ENCODE measurements at regions not wholly inside any gene's neighbourhood (a gene's known extent, or its start where the extent isn't known, plus 50 kb on each side); places are given as distances from the start of the nearest gene placed in this dataset.
A peak's percentile ranks its signal among the peaks of the same experiment; 100 is the strongest.

GRCh38 chr5:174612686-174613085 is 111.7 kb upstream of the MSX2 start:
- no peaks in the 10 kb centered on the region for H3K9me3 Mint-ChIP-seq
- H3K4me3 Mint-ChIP-seq, result no peak overlapping the region
- no peak for TF ChIP-seq CTCF (IDR thresholded peaks at IDR 0.05; ENCODE audit: unreplicated experiment)
- no peak for DNase-seq (ENCODE audit: low spot score in 2 of 2, unreplicated experiment in 2 of 2)
- peaks cover 54% of the 10 kb centered on the region for H3K4me1 Mint-ChIP-seq
- H3K27me3 Mint-ChIP-seq (ENCODE audit: low read depth), result no peaks in the 10 kb centered on the region
- H3K36me3 Mint-ChIP-seq, result no peaks in the 10 kb centered on the region
- no peak overlapping the region for H3K27ac Mint-ChIP-seq

GRCh38 chr5:174614500-174615135 is 109.8 kb upstream of the MSX2 start:
- Mint-ChIP-seq H3K9me3 (no peaks in the 10 kb centered on the region), H3K4me3 (no peak overlapping the region), H3K27me3 (ENCODE audit: low read depth) (no peaks in the 10 kb centered on the region), H3K36me3 (no peaks in the 10 kb centered on the region), H3K4me1 (peaks cover 66% of the 10 kb centered on the region), H3K27ac (no peak overlapping the region)
- no peak for TF ChIP-seq CTCF (IDR thresholded peaks at IDR 0.05; ENCODE audit: unreplicated experiment)
- no peak for DNase-seq (ENCODE audit: low spot score in 2 of 2, unreplicated experiment in 2 of 2)

GRCh38 chr5:174616036-174616435 is 108.3 kb upstream of the MSX2 start:
- H3K36me3 Mint-ChIP-seq, result no peaks in the 10 kb centered on the region
- no peak overlapping the region for H3K4me3 Mint-ChIP-seq
- H3K27me3 Mint-ChIP-seq (ENCODE audit: low read depth), result no peaks in the 10 kb centered on the region
- no peaks in the 10 kb centered on the region for H3K9me3 Mint-ChIP-seq
- TF ChIP-seq CTCF (IDR thresholded peaks at IDR 0.05; ENCODE audit: unreplicated experiment), result no peak
- H3K27ac Mint-ChIP-seq, result peak overlapping the region; percentile 95
- DNase-seq (ENCODE audit: low spot score in 2 of 2, unreplicated experiment in 2 of 2), result no peak
- peaks cover 75% of the 10 kb centered on the region for H3K4me1 Mint-ChIP-seq

DNA sequence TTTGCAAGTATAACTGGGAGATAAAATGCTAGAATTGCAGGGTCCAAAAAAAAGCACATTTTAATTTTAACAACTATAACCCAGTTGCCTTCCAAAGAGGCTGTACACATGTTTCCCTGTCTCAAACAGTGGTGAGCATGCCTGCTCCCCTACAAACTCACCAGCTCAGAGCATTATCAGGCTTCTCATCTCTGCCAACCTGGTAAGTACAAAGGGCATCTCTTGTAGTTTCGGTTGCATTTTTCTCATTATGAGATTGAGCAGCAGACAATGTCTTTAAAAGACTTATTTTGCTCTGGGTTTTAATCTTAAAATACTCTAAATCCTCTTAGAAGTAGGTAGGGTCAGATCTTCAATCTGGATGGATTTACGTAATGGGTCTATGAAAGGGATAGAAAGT is 107.1 kb upstream of the MSX2 start:
- no peak for TF ChIP-seq CTCF (IDR thresholded peaks at IDR 0.05; ENCODE audit: unreplicated experiment)
- H3K27me3 Mint-ChIP-seq (ENCODE audit: low read depth), result no peaks in the 10 kb centered on the region
- H3K9me3 Mint-ChIP-seq, result no peaks in the 10 kb centered on the region
- peak overlapping the region; percentile 89 for H3K27ac Mint-ChIP-seq
- DNase-seq (ENCODE audit: low spot score in 2 of 2, unreplicated experiment in 2 of 2), result no peak
- no peaks in the 10 kb centered on the region for H3K36me3 Mint-ChIP-seq
- H3K4me3 Mint-ChIP-seq, result no peak overlapping the region
- H3K4me1 Mint-ChIP-seq, result peaks cover 75% of the 10 kb centered on the region

DNA sequence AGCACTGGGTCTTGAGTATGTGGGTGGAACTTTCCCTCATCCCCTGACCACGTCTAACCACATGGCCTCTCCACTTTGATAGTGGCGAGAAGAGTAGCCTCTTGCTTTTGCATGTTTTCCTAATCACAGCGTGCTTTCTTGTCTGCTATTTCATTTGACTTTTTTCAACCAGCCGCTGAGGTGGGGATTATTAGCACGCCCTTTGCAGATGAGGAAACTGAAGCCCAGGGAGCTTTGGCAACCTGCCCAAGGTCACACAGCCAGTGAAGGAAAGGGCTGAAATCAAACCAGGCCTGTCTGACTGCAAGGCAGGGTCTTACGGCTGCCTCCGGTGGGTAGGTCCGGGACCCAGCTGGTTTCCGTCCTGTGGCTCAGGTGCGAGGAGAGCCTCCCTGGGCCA is 106.5 kb upstream of the MSX2 start:
- H3K27me3 Mint-ChIP-seq (ENCODE audit: low read depth), result no peaks in the 10 kb centered on the region
- no peaks in the 10 kb centered on the region for H3K36me3 Mint-ChIP-seq

More for the DNA sequence above, 106.5 kb upstream of the MSX2 start:
- DNase-seq (ENCODE audit: low spot score in 2 of 2, unreplicated experiment in 2 of 2), result no peak
- Mint-ChIP-seq H3K9me3 (no peaks in the 10 kb centered on the region), H3K4me1 (peaks cover 71% of the 10 kb centered on the region), H3K4me3 (no peak overlapping the region), H3K27ac (peak overlapping the region; percentile 89)
- no peak for TF ChIP-seq CTCF (IDR thresholded peaks at IDR 0.05; ENCODE audit: unreplicated experiment)
